ENCODE measurements at regions not wholly inside any gene's neighbourhood (a gene's known extent, or its start where the extent isn't known, plus 50 kb on each side); places are given as distances from the start of the nearest gene placed in this dataset.

GRCh38 chr10:77713521-77714280 lies 76.1 kb upstream of the KCNMA1 start:
- H3K27me3 Mint-ChIP-seq: peaks cover 48% of the 10 kb centered on the region
- DNase-seq (ENCODE audit: low spot score, unreplicated experiment): no peak

GRCh38 chr10:77712207-77712606 lies 74.6 kb upstream of the KCNMA1 start:
- Mint-ChIP-seq H3K27ac (no peak overlapping the region), H3K27me3 (peaks cover 58% of the 10 kb centered on the region), H3K4me3 (ENCODE audit: low read depth) (no peak overlapping the region), H3K4me1 (ENCODE audit: low read depth) (no peaks in the 10 kb centered on the region), H3K9me3 (ENCODE audit: low read depth) (no peaks in the 10 kb centered on the region), H3K36me3 (ENCODE audit: insufficient read depth) (no peaks in the 10 kb centered on the region)
- no peak for DNase-seq (ENCODE audit: low spot score, unreplicated experiment)
- no peak for TF ChIP-seq CTCF (IDR thresholded peaks at IDR 0.05; ENCODE audit: unreplicated experiment)

More at GRCh38 chr10:77713521-77714280, 76.1 kb upstream of the KCNMA1 start:
- Mint-ChIP-seq H3K9me3 (ENCODE audit: low read depth) (no peaks in the 10 kb centered on the region), H3K4me3 (ENCODE audit: low read depth) (no peak overlapping the region), H3K36me3 (ENCODE audit: insufficient read depth) (no peaks in the 10 kb centered on the region), H3K27ac (no peak overlapping the region), H3K4me1 (ENCODE audit: low read depth) (no peaks in the 10 kb centered on the region)
- no peak for TF ChIP-seq CTCF (IDR thresholded peaks at IDR 0.05; ENCODE audit: unreplicated experiment)

GRCh38 chr10:77711683-77712049 lies 74.1 kb upstream of the KCNMA1 start:
- Mint-ChIP-seq H3K36me3 (ENCODE audit: insufficient read depth) (no peaks in the 10 kb centered on the region), H3K4me1 (ENCODE audit: low read depth) (no peaks in the 10 kb centered on the region), H3K27me3 (peaks cover 60% of the 10 kb centered on the region), H3K27ac (no peak overlapping the region), H3K9me3 (ENCODE audit: low read depth) (no peaks in the 10 kb centered on the region), H3K4me3 (ENCODE audit: low read depth) (no peak overlapping the region)
- TF ChIP-seq CTCF (IDR thresholded peaks at IDR 0.05; ENCODE audit: unreplicated experiment): no peak
- DNase-seq (ENCODE audit: low spot score, unreplicated experiment): no peak

GRCh38 chr10:77710759-77711682 lies 73.4 kb upstream of the KCNMA1 start:
- Mint-ChIP-seq H3K36me3 (ENCODE audit: insufficient read depth) (no peaks in the 10 kb centered on the region), H3K27ac (no peak overlapping the region), H3K27me3 (peaks cover 60% of the 10 kb centered on the region), H3K4me3 (ENCODE audit: low read depth) (peak overlapping the region; percentile 59), H3K4me1 (ENCODE audit: low read depth) (no peaks in the 10 kb centered on the region), H3K9me3 (ENCODE audit: low read depth) (no peaks in the 10 kb centered on the region)
- peak; percentile 90 for DNase-seq (ENCODE audit: low spot score, unreplicated experiment)
- TF ChIP-seq CTCF (IDR thresholded peaks at IDR 0.05; ENCODE audit: unreplicated experiment): peak; percentile 98

GRCh38 chr10:77710081-77710551 lies 72.5 kb upstream of the KCNMA1 start:
- no peak overlapping the region for H3K4me3 Mint-ChIP-seq (ENCODE audit: low read depth)
- no peak for TF ChIP-seq CTCF (IDR thresholded peaks at IDR 0.05; ENCODE audit: unreplicated experiment)
- H3K36me3 Mint-ChIP-seq (ENCODE audit: insufficient read depth): no peaks in the 10 kb centered on the region
- no peaks in the 10 kb centered on the region for H3K4me1 Mint-ChIP-seq (ENCODE audit: low read depth)
- no peak for DNase-seq (ENCODE audit: low spot score, unreplicated experiment)
- H3K27me3 Mint-ChIP-seq: peaks cover 60% of the 10 kb centered on the region
- no peak overlapping the region for H3K27ac Mint-ChIP-seq
- H3K9me3 Mint-ChIP-seq (ENCODE audit: low read depth): no peaks in the 10 kb centered on the region
